NOMO-1 treated with DMSO at 0.1 percent for 48 hours (cell line): ENCODE measurements at regions not wholly inside any gene's neighbourhood (a gene's known extent, or its start where the extent isn't known, plus 50 kb on each side); places are given as distances from the start of the nearest gene placed in this dataset.
"Not testable (repeated sequence)": the region's sequence is repeated elsewhere in the genome, so short reads cannot be mapped to it uniquely, and the experiment has no call there.

Experiments used
- DNase-seq: peaks from one replicate; lab custom pipeline; 2025; ENCODE audit not compliant: unreplicated experiment; lab: John Stamatoyannopoulos, UW

DNA sequence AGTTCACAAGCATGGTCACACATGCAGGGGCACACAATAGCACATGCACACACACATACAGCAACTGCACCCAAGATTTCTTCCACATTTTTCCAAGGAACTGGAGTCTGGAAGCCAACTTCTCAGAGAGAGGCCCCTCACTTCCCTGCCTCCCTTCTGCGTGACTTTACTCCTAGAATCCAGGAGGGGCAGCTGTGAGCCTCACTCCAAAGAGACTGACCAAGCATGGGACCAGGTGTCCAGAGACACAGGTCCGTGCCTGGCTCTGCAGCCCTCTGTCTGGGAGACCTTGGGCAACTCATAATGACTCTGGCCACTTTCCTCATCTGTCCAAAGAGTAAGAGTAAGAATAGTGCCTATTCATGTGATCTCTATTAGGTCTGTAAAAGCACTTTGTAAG, 104.7 kb upstream of the TMEM132E start:
- no peak for DNase-seq

DNA sequence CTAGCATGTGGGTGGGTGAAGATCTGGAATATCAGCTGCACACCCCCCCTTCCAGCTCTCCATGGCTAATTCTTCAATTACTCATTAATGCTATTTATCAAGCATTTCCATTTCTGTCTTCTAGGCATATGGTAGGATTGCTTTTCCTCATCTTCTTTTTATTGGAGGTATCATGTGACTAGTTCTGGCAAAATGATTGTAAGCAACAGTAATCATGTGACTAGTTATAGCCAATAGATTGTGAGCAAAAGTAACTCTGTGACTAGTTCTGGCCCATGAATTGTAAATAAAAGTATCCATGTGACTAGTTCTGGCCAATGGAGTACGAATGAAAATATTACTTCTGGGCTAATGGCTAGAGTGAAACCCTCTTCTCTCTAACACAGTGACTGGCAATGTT, 107.0 kb upstream of the TMEM132E start:
- DNase-seq, result no peak

GRCh38 chr17:34471278-34471677, 108.1 kb upstream of the TMEM132E start:
- DNase-seq, result not testable (repeated sequence)

GRCh38 chr17:34465789-34466188, 102.8 kb upstream of the CCL1 start:
- DNase-seq, result no peak

GRCh38 chr17:34464812-34465211, 101.8 kb upstream of the CCL1 start:
- DNase-seq, result no peak

GRCh38 chr17:34458266-34458665, 95.2 kb upstream of the CCL1 start:
- no peak for DNase-seq

- no peak for DNase-seq
These were observed 93.1 kb upstream of the CCL1 start for GRCh38 chr17:34456121-34456520.

GRCh38 chr17:34452769-34453168, 89.7 kb upstream of the CCL1 start:
- no peak for DNase-seq

- no peak for DNase-seq
These were observed 88.3 kb upstream of the CCL1 start for GRCh38 chr17:34451313-34451712.

DNA sequence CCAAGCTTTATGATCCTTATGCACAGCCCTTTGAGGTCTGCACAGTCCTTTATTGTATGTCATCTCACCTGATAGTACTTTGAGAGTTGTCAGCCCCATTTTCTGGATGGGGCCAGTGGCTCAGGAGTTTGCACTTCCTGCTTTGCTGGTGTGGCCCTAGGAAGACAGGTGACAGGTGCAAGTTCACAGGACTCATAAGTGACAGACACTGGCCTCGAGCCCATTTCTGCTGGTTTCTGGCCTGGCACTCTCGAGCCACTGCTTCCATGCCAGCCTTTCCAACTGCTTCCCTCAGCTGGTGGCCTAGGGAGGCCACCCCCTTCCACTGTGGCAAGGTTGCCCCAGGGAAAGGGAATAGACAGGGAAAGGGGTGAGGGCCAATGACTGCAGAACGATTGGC, 84.4 kb upstream of the CCL1 start:
- DNase-seq, result no peak

- DNase-seq, result no peak
These were observed 82.1 kb upstream of the CCL1 start for GRCh38 chr17:34445101-34445500.

DNA sequence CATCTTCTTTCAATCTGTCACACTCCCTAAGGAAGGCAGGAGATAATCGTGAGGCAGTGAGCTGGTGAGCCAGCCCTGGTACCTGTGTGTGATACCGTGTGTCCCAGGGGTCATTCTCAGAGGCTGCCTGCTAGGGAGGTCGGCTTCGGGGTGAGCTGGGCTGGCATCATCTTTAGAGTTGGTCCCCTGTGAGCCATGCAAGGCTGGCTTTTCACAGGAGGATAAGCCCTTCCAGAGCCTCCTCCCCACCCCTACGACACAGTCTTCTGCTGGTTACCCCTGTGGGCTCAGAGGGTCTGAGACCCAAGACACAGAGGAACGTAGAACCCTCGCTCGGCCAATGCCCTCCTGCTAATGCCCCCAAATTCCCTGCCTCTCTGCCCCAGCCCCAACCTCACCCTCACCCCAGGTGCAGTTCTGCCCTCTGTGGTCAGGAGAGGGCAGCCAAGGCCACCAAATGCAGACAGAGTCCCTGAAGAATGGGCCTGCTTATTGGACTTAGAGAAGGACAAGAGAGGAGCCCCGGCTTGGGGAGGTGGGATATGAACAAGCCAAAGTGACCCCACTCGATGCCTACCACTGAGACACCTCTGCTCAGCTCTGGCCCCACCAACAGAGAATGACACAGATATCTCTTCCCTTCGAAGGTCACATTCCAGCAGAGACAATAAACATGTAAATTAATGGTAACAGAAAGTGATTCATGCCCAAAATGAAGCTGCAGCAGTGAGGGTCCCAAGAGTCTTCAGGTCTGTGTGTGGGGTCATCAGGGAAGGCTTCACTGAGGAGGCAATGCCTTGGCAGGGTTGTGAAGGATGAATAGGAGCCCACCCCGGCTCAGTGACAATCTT, 80.8 kb upstream of the CCL1 start:
- no peak for DNase-seq

DNA sequence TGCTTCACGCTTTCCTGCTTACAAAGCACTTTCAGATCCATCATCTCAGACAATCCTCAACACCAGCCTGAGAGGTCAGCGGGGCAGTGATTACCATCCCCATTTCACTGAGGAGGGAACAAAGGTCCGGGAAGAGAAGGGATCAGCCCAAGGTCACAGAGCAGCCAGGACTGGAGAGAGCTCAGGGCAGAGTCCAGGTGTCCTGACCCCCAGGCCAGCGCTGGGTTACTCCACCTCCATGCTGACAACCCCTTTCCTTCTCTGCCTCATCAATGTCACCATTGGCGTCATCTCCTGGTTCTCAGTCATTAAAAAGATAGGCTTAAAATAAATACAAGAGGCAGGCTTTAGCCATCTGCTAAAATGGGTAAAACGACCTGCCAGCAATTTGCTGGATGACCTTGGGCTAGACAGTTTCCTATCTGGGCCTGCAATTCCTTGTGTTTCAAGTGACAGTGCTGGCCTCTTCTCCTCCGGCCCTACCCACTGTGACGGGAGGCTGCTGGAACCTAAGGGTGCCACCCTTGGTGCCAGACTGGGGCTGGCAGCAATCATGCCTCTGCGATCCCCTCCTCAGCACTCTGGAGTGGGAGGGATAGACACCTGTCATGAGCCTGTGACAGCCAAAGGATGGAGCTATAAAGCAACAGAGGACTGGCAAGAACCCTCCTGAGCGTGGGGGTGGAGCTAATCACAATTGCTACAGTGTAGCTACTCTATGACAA, 79.5 kb upstream of the CCL1 start:
- DNase-seq, result no peak

GRCh38 chr17:34437188-34437587, 74.2 kb upstream of the CCL1 start:
- no peak for DNase-seq

- DNase-seq, result no peak
These were observed 73.6 kb upstream of the CCL1 start for GRCh38 chr17:34436607-34437006.

DNA sequence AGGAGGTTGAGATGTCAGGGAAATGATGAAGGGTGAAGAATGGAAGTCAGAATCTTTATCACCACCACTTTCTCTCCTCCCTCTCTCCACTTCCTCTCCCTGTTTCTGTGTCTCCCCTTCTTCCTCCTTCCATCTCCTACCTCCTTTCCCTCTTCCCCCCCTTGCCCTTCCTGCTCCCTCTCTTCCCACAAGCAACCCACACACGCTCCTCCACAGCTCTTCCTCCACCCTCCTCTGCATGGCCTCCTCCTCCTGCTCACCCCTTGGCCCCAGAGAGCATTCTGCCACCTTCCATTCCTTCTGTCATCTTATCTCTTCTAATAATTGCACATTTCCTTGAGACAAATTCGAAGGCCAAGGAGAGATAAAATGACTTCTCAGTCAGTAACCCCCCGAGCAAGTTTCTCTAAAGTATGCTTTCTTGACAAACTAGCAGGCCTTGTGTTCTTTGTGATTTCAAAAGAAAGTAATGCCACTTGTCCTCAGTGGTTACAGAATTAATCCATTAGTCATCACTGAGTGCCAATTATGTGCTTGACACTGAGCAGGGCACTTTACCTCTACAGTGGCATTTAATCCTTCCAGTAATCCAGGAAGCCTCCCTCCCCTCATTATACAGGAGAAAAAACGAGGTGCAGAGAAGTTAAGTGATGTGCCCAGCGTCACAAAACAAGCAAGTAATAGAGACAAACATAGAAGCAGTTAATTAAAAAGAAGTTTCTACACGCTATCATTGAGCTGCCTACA, 72.3 kb upstream of the CCL1 start:
- no peak for DNase-seq

GRCh38 chr17:34434052-34434451, 71.0 kb upstream of the CCL1 start:
- DNase-seq, result peak; percentile 91

GRCh38 chr17:34424814-34425491, 61.9 kb upstream of the CCL1 start:
- DNase-seq, result no peak

DNA sequence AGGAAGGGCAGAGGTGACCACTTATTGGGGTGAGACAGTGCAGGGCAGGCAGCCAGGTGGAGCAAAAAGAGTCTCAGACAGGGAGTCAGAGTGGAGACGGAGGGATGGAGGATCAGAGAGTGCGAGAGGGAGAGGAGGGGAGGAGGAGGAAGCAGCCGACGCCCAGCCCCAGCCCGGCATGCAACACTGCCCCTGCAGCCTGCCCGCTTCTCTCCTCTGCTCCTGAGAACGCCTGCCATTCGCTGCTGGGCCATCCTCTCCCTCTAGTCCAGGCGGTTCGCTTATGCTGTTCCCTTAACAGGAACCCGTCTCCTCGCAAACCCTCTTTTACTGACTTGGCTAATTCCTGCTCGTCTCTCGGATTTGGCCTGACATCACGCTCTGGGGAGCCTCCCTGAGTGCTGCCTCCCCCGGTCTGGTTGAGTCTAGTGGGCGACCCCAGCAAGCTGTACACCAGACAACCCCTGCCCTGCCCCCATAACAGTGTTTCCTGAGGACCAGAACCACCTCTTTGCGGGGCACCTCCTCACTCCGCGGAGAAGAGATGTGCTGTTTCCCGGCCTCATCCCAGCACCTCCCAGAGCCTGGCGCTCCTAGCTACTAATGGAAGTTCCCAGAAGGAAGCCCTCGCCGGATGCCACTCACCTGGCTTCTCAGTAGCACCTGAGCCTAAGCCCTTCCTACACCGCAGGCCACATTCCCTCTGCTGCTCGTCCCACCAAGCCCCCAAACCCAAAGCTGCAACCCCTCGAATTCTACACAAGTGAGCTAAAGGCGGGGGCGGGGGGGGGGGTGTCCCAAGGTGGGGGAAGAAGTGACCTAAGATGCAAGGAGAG, 61.2 kb upstream of the CCL1 start:
- DNase-seq, result no peak

- not testable (repeated sequence) for DNase-seq
These were observed 60.3 kb upstream of the CCL1 start for GRCh38 chr17:34423315-34423714.
